Body of pancreas (tissue), 4 donors: ENCODE measurements at regions not wholly inside any gene's neighbourhood (a gene's known extent, or its start where the extent isn't known, plus 50 kb on each side); places are given as distances from the start of the nearest gene placed in this dataset.

ENCODE experiments used
- CTCF ChIP-seq, 7 experiments: fragments of 450-650 bp in 4 of 7; fragments of 200-600 bp in 3 of 7; sonication (generic) in 3 of 7; IDR thresholded peaks; one replicate each; pipeline ENCODE4 v1.5.1; 2016 to 2019; ENCODE audit warnings: antibody characterized with exemption in 7 of 7
- POLR2A ChIP-seq, 3 donors: fragments of 450-650 bp; IDR thresholded peaks; one replicate each; pipeline ENCODE4 v1.6.1; 2016; ENCODE audit warnings: antibody characterized with exemption in 3 of 3, mild to moderate bottlenecking in 2 of 3

- TF ChIP-seq CTCF (IDR thresholded peaks at IDR 0.05) (no peak), POLR2A (IDR thresholded peaks at IDR 0.05) (no peak)
Measured at GRCh38 chr6:66740346-66740745, 1033.3 kb upstream of the EYS start.
